ENCODE measurements at regions not wholly inside any gene's neighbourhood (a gene's known extent, or its start where the extent isn't known, plus 50 kb on each side); places are given as distances from the start of the nearest gene placed in this dataset.

DNA sequence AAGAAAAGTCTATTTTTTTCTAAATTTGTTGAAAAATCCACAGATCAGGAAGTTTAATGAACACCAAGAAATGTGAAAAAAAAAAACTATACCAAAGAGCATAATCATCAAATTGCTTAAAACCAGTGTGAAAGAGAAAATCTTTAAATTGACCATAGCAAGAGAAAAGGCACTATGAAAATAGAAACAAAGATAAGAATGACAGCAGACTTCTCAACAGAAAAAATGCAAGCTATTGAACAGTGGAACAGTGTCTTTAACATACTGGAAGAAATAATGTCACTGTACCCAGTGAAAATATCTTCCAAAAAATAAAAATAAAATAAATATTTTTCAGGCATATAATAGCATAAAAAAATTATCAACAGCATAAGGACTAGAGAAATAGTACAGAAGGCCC is 243.0 kb upstream of the GJB5 start:
- H3K4me3 ChIP-seq (ENCODE audit: low read depth in 1 of 3, low read length in 3 of 3): no peak overlapping the region
- no peaks in the 10 kb centered on the region for H3K27me3 ChIP-seq (ENCODE audit: control insufficient read depth in 4 of 4, insufficient read depth in 4 of 4, low read length in 3 of 4)
- DNase-seq (ENCODE audit: low spot score): no peak
- no peaks in the 10 kb centered on the region for H3K36me3 ChIP-seq (ENCODE audit: control insufficient read depth in 4 of 4, insufficient read depth in 3 of 4, low read depth in 1 of 4, low read length in 3 of 4)
- no peaks in the 10 kb centered on the region for H3K4me1 ChIP-seq (ENCODE audit: control insufficient read depth in 4 of 4, insufficient read depth in 4 of 4, low read length in 3 of 4)
- TF ChIP-seq FOXA1 (IDR thresholded peaks at IDR 0.05) (no peak), SP1 (IDR thresholded peaks at IDR 0.05) (no peak), JUND (IDR thresholded peaks at IDR 0.05) (no peak), RAD21 (IDR thresholded peaks at IDR 0.05) (no peak), HNF4A (conservative IDR thresholded peaks at IDR 0.05) (no peak), NR2F2 (IDR thresholded peaks at IDR 0.05) (no peak), GABPA (IDR thresholded peaks at IDR 0.05 in 1 of 2, conservative IDR thresholded peaks at IDR 0.05 in 1 of 2) (no peak), RXRA (IDR thresholded peaks at IDR 0.05) (no peak)
- TF ChIP-seq, protein P1, sequence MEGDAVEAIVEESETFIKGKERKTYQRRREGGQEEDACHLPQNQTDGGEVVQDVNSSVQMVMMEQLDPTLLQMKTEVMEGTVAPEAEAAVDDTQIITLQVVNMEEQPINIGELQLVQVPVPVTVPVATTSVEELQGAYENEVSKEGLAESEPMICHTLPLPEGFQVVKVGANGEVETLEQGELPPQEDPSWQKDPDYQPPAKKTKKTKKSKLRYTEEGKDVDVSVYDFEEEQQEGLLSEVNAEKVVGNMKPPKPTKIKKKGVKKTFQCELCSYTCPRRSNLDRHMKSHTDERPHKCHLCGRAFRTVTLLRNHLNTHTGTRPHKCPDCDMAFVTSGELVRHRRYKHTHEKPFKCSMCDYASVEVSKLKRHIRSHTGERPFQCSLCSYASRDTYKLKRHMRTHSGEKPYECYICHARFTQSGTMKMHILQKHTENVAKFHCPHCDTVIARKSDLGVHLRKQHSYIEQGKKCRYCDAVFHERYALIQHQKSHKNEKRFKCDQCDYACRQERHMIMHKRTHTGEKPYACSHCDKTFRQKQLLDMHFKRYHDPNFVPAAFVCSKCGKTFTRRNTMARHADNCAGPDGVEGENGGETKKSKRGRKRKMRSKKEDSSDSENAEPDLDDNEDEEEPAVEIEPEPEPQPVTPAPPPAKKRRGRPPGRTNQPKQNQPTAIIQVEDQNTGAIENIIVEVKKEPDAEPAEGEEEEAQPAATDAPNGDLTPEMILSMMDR (IDR thresholded peaks at IDR 0.05; ENCODE audit: low read depth, low read length, missing input control): no peak
- H3K9ac ChIP-seq (ENCODE audit: low read depth in 1 of 2, low read length in 2 of 2): no peak overlapping the region
- peaks cover 0 to 23% (median 9%) of the 10 kb centered on the region in 4 donors for H3K9me3 ChIP-seq (ENCODE audit: control insufficient read depth in 4 of 4, low read length in 3 of 4)
- H3K27ac ChIP-seq (ENCODE audit: low read depth in 1 of 2, low read length in 2 of 2): no peak overlapping the region

DNA sequence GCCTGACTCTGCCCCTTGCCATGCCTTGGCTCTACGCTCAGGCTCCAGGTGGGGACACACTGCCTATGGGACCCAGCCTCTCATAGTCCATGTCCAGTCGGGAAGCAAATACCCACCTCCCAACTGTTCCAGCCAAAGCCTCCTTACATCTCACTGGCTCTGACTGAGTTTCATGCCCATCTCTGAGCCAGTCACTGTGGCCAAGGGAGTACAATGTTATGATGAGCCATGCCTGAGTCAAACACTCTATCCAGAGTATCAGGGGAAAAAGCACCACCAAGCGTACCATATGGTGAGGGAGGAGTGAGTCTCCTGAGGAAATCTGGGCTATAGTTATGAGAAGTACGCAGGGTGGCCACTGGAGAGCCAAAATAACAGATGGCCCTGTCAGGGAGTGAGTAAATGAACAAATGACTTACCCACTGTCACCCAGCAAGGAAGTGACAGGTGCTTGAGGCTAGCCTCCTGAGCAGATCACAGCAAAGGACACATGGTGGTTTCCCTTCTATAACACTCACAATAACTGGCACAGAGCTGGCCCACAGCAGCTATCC is 236.6 kb upstream of the GJB5 start:
- Histone ChIP-seq H3K27me3 (ENCODE audit: control insufficient read depth in 4 of 4, insufficient read depth in 4 of 4, low read length in 3 of 4) (peaks cover 0 to 9% (median 2%) of the 10 kb centered on the region in 4 donors), H3K36me3 (ENCODE audit: control insufficient read depth in 4 of 4, insufficient read depth in 3 of 4, low read depth in 1 of 4, low read length in 3 of 4) (no peaks in the 10 kb centered on the region), H3K4me3 (ENCODE audit: low read depth in 1 of 3, low read length in 3 of 3) (no peak overlapping the region), H3K9me3 (ENCODE audit: control insufficient read depth in 4 of 4, low read length in 3 of 4) (no peaks in the 10 kb centered on the region), H3K27ac (ENCODE audit: low read depth in 1 of 2, low read length in 2 of 2) (no peak overlapping the region), H3K9ac (ENCODE audit: low read depth in 1 of 2, low read length in 2 of 2) (no peak overlapping the region), H3K4me1 (ENCODE audit: control insufficient read depth in 4 of 4, insufficient read depth in 4 of 4, low read length in 3 of 4) (no peaks in the 10 kb centered on the region)
- no peak for TF ChIP-seq RXRA (IDR thresholded peaks at IDR 0.05)
- TF ChIP-seq RAD21 (IDR thresholded peaks at IDR 0.05): no peak
- no peak for TF ChIP-seq HNF4A (conservative IDR thresholded peaks at IDR 0.05)
- no peak for TF ChIP-seq SP1 (IDR thresholded peaks at IDR 0.05)
- TF ChIP-seq TAF1 (conservative IDR thresholded peaks at IDR 0.05): no peak
- TF ChIP-seq HNF4G (IDR thresholded peaks at IDR 0.05): no peak
- TF ChIP-seq, protein P2, sequence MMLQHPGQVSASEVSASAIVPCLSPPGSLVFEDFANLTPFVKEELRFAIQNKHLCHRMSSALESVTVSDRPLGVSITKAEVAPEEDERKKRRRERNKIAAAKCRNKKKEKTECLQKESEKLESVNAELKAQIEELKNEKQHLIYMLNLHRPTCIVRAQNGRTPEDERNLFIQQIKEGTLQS (IDR thresholded peaks at IDR 0.05): no peak
- no peak for TF ChIP-seq REST (IDR thresholded peaks at IDR 0.05)
- TF ChIP-seq, protein P3, sequence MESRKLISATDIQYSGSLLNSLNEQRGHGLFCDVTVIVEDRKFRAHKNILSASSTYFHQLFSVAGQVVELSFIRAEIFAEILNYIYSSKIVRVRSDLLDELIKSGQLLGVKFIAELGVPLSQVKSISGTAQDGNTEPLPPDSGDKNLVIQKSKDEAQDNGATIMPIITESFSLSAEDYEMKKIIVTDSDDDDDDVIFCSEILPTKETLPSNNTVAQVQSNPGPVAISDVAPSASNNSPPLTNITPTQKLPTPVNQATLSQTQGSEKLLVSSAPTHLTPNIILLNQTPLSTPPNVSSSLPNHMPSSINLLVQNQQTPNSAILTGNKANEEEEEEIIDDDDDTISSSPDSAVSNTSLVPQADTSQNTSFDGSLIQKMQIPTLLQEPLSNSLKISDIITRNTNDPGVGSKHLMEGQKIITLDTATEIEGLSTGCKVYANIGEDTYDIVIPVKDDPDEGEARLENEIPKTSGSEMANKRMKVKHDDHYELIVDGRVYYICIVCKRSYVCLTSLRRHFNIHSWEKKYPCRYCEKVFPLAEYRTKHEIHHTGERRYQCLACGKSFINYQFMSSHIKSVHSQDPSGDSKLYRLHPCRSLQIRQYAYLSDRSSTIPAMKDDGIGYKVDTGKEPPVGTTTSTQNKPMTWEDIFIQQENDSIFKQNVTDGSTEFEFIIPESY (IDR thresholded peaks at IDR 0.05): no peak
- no peak for TF ChIP-seq FOXA2 (IDR thresholded peaks at IDR 0.05)
- TF ChIP-seq, protein P1 (IDR thresholded peaks at IDR 0.05; ENCODE audit: low read depth, low read length, missing input control): no peak
- TF ChIP-seq JUND (IDR thresholded peaks at IDR 0.05): no peak
- no peak for TF ChIP-seq NR2F2 (IDR thresholded peaks at IDR 0.05)
- TF ChIP-seq FOXA1 (IDR thresholded peaks at IDR 0.05): no peak
- no peak for TF ChIP-seq GABPA (IDR thresholded peaks at IDR 0.05 in 1 of 2, conservative IDR thresholded peaks at IDR 0.05 in 1 of 2)
- 64% methylated on average over 4 of the region's 4 CpGs for WGBS
- no peak for DNase-seq (ENCODE audit: low spot score)

Data from liver (tissue), 8 donors.